GM12891 (cell line): ENCODE measurements at regions not wholly inside any gene's neighbourhood (a gene's known extent, or its start where the extent isn't known, plus 50 kb on each side); places are given as distances from the start of the nearest gene placed in this dataset.

ENCODE experiments used
- POLR2A ChIP-seq: IDR thresholded peaks from 2 replicates; pipeline ENCODE4 v1.6.1; 2011; ENCODE audit warnings: low read depth, low read length, control low read depth
- SPI1 ChIP-seq: IDR thresholded peaks from 2 replicates; pipeline ENCODE4 v1.6.1; 2011; ENCODE audit warnings: low read depth, low read length, control low read depth

DNA sequence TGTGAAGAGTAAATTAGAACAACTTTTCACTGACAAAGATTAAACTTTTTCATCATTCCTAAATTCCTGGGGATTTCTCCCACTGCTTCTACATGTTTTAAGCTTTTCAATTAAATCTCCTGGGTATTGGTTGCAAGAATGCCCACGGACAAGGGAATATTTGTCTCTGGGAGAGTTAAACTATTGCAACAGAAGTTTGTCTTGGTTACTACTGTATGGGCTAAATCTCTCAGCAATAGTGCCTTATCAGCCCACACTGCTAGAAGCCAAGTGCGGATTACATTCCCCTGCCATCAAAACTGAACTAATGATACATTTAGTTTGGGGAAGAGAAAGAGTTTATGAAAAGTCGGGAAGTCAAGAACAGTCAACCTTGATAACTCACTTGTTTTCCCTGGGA is 528.2 kb upstream of the C9orf72 start:
- no peak for TF ChIP-seq POLR2A
- no peak for TF ChIP-seq SPI1
